HTR-8/SVneo (cell line): ENCODE measurements at regions not wholly inside any gene's neighbourhood (a gene's known extent, or its start where the extent isn't known, plus 50 kb on each side); places are given as distances from the start of the nearest gene placed in this dataset.

ENCODE experiments used
- DNase-seq: peaks from one replicate; pipeline ENCODE4 v3.0.0; 2011; ENCODE audit warnings: low spot score, mixed read lengths; ENCODE audit not compliant: insufficient read length
- FAIRE-seq: peaks from 2 replicates; lab custom pipeline; 2011; peaks lifted over from hg19 to GRCh38; lab: Jason Lieb, UNC

DNA sequence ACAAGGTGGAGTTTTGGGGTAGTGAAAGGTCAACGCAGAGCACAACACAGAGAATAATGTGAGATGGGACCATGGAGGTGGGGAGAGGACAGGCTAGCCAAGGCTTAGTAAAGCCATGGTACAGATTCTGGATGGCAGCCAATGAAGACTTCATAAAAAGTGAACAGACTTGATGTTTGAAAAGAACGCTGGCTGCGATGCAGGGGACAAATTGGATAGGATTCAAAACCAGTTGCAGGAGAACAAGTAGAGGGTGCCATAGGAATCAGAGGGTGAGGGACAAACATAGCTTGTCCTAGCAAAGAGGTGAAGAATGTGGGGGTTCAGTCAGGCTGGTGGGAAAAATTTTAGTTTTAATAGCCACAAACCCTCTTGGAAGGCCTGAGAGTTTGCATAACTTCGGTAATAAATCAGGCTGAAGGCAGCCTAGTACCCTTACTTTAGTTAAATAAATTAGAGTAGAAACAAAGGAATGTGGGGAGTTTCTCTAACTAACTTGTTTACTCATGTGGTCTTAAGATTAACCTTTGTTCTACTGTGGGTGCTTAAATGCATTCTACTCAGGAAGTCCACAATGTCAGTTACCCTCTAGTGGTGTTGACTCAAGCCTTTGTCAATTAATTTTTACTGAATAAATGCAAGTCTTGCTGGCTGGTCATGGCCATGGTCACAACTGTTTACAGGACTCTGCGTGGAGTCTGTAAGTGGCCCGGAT is 216.4 kb downstream of the C6orf118 start:
- no peak for FAIRE-seq
- no peak for DNase-seq

DNA sequence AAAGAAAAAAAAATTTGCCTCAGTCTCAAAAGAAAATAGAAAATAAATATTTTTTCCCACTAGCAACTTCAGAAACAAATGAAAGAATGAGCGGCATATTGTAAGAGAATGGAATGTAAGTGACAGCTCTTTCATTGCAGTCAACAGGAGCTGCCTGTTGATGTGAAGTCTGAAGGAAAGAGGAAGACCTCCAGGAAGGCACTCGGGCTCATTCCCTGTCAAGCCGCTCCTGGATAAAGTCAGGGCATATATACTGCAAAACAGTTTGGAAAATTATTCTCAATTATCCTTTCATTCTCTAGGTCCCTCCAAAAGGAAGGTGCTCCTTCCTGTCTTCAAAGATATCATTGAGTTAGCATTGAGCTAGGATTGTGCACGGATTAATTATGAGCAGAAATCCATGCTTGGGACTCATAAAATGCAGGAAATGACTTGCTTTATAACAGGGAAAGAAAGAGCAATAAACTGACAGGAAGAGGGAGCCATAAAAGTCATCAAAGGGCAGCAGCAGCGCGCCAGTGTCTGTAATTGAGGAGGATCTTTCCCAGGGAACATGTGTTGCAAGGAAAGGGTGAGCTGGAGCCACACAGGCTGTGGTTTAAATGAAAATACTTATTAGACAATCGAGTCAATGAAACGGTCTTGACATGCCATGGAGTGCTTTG is 218.2 kb downstream of the C6orf118 start:
- FAIRE-seq (no peak), DNase-seq (no peak)

DNA sequence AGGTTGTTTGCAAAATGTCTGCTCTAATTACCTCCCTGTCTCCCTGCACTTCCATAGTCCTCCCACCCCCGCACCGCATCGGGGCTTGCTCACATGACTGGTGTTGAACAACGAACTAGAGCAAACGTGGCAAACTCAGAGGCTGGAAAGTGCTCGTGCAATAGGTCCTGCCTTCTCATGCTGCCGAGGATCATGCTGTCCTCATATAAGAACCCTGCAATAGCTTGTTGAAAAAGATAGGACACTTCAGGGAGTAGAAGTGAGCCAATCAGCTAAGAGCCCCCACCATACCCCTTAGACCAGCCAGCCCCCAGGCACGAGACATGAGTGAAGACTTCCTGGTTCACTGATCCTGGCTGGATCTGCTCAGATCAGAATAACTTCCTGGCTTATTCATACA is 219.2 kb downstream of the C6orf118 start:
- no peak for FAIRE-seq
- DNase-seq, result no peak

DNA sequence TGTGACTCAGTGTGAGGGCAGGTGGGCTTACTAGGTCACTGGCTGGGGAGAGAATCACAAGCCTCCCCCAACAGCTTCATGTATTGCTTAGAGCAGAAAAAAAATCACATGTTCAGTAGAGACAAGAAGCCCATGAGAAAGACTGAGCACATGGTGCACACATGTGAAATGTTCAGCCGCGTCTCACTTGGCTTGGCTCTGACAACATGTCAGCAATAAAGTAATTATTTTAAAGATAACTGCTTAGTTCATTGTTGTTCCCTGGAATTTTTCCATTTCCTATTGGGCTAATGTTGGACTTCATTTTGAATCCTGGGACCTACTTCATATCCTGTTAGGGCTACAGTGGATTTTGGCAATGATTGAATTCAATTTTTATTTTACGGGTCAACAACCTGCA is 222.6 kb downstream of the C6orf118 start:
- DNase-seq, result no peak
- no peak for FAIRE-seq

DNA sequence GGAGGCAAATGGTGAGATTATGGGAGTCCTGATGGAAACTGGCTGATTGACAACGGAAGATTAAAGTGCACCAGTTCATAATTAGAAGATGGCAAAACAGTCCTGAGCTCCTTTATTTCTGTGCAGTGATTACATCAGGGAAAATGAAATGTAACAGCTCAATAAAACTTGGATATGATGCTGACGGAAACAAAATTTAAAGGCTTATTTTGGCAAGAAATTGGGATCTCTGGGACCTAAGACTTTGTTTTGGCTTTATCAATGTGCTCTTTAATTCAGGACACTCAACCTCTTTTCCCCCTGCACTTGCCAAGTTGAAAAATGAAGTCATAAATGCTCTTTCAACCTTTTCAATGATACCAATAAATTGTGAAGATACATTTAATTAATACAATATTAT is 226.8 kb downstream of the C6orf118 start:
- FAIRE-seq (no peak), DNase-seq (no peak)

DNA sequence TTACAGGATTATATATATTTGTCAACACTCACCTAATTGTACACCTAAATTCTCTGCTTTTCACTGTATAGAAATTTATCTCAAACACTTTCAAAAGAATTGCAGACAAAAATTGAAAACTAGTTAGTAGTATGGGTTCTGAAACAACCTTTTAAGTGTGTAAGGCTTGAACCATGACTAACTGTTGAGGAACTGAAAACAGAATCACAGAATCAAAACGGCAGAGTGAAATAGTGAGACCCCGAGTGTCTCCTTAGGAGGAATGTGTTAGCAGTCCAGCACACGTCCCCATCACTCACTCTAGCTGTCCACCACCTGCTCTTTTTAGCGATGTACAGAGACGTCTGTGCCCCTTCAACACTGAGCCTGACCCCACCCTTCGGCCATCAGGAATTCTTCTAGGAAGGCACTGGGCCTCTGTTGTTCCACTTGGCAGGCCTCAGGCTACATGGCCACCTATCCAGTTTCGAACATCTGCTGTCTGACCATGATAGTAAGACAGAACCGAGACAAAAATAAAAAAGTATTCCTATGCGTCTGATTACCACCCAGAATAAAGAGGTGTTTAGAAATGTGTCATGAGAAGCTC is 227.4 kb downstream of the C6orf118 start:
- DNase-seq, result no peak
- no peak for FAIRE-seq

DNA sequence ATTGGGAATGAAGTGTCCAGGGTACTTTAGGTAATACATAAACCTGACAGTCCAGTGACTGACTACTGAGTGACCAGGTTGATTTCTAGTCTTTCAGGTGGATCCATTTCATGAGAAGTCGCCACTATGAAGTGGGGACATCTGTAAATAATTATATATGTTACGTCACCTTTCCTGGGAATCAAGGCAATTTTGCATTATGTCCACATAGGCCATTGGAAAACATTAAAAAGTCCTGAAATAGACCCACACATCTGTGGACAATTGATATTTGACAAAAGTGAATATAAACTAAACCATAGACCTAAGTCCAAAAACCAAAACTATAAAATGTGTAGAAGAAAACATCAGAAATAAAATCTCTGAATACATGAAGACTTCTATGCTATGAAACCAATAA is 231.5 kb downstream of the C6orf118 start:
- DNase-seq (no peak), FAIRE-seq (no peak)

DNA sequence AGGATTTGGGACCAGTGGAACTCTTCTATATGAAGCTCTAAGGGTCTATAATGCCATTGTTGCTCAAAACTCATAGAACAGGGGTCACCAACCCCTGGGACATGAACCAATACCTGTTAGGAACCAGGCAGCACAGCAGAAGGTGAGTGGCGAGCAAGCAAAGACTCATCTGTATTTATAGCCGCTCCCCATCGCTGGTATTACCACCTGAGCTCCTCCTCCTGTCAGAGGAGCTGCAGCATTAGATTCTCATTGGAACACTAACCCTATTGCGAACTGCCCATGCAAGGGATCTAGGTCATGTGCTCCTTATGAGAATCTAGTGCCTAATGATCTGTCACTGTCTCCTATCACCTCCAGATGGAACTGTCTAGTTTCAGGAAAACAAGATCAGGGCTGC is 237.5 kb downstream of the C6orf118 start:
- FAIRE-seq, result no peak
- no peak for DNase-seq

DNA sequence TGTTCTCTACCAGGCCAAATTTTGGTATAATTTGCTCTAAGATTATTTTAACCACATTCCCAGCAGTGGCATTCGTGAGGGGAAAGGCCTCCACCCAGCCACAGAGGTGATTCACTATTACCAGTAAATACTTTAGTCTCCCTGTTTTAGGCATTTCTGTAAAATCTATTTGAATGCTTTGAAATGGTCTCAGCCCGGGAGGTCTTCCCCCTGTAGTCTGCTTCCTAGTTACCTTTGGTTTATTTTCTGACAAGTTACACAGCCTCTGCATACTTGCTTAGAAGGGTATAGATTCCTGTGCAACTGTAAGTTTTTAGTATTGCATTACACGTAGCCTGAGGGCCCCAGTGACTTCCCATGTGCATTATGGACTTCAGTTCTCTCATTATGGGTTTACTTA is 248.7 kb downstream of the C6orf118 start:
- DNase-seq (no peak), FAIRE-seq (no peak)

DNA sequence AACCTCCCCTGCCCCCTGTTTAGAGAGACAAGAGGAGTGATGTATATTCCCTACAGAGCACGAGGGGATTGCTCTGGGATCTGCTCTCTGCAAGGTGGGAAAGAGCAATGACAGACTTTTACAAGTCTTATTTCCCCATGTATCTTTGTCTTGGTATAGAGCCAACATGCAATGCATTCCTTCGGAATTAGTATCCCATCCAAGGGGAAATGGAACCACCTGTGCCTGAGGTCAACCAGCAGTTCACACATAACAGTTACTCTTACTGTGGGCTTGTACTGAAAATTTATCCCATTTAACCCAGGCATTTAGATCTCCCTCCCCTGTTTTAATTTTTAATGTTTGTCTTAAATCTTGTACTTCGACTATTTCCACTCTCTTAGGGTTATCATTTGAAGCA is 250.4 kb downstream of the C6orf118 start:
- FAIRE-seq (no peak), DNase-seq (no peak)

DNA sequence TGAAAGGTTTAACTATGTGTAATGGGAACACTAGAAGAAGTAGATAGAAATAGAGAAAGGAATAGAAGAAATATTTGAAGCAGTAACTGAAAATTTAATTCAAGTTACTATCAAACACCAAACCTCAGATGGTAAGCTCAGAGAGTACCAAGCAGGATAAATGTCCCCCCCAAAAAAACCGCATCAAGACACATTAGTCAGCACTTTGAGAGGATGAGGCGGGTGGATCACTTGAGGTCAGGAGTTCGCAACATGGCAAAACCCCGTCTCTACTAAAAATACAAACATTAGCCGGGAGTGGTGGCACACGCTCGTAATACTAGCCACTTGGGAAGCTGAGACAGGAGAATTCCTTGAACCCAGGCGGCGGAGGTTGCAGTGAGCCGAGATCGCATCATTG is 253.1 kb downstream of the C6orf118 start:
- no peak for DNase-seq
- no peak for FAIRE-seq

DNA sequence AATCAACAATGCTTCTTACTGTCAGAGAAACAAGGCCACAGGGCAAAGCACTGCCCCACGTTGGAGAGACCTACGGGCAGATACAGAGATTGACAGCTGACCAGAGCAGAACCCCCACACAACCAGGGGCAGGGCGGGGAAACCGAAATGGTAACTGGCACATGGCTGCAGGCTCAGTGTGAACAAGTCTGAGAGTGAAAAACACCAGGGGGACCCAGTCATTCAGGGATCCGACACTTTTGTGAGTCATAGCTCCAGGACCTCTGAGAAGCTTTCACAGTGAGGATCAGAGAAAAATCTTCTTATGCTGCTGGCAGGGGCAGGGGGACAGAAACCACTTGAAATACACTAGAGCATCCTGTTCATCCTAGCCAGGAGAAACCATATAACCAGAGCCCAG is 254.2 kb downstream of the C6orf118 start:
- FAIRE-seq (no peak), DNase-seq (no peak)

DNA sequence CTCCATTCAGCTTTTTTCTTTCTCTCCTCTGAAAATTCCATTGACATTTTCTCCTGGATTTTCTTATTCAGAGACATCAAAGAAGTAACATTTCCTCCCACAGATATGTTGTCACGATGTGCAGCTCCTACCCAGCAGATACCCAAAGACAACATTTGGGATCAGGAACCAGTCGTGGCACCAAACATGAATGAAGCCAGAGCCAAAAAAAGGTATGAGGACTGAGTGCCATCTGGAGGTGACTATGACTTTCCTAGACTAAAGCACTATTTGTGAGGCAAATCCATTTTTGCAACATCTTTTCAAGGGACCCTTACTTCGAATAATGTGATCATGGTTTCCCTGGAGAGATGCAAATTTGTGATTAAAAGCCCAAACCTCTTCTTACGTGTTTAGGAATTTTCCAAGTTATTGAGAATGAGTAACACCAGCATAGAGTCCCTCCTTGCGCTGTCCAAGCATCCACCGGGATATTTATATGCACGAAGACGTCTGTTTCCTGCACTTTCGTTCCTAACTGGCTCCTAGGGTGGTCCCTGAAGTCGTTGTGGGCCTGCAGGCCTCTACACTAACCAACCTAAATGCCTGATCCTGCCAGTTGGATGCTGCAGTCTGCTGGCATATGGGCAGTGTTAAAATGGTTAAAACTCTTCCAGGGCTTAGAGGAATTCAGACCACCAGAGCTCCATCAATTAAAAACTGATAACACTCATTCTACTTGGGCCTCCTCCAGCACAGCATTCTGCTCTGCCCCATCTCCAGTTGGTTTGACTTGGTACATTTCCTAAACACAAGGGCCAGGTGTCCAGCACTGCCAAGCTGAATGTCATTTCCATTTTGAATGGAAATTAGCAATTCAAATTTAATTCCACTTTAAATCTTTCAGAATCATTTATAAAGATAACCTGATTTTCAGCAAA is 256.6 kb downstream of the C6orf118 start:
- FAIRE-seq, result no peak
- DNase-seq, result no peak

DNA sequence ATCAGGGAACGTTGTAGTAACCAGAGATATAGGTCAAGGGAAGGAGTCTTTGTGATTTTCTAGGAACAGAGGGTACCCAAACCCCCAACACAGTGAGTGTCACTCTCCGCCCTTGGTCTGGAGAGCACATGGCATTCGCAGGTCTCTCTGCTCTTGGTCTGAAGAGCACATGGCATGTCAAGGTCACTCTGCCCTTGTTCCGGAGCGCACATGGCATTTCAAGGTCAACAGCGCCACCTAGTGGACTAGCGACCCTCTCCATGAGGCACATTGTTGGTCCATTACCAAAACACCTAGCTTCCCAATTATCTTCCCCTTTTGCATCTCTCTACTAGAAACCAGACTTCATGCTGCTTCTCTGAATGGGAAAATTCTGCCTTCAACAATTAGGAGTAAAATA is 260.0 kb downstream of the C6orf118 start:
- DNase-seq, result no peak
- no peak for FAIRE-seq

DNA sequence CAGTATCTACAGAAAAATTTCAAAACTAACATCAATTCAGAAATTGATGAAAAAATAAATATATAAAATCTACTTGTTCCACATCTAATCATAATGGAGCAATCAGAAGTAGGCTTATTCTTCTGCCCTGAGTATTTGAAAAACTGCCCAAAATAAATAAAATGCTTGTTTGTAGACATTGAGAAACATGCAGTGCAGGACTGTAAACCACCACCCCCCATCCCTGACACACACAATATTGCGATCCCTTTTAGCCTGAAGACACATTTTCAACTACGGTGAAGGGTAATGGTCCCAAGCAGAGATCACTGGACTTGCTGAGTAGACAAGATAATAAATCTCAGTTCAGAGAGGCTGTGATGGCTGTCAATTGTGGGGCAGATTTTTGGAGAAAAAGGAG is 261.5 kb downstream of the C6orf118 start:
- FAIRE-seq, result no peak

DNA sequence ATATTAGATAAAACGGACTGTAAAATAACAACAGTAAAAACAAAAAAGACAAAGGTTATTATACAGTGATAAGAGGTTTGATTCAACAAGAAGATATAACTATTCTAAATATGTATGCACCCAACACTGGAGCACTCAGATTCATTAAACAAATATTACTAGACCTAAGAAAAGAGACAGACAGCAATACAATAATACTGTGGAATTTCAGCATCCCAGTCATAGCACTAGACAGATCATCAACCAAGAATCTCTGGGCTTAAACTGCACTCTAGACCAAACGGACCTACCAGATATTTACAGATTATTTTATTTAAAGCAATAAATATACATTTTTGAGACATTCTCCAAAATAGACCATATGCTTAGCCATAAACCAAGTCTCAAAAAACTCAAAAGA is 263.8 kb downstream of the C6orf118 start:
- no peak for DNase-seq
- no peak for FAIRE-seq

More for the DNA sequence above, 261.5 kb downstream of the C6orf118 start:
- no peak for DNase-seq

DNA sequence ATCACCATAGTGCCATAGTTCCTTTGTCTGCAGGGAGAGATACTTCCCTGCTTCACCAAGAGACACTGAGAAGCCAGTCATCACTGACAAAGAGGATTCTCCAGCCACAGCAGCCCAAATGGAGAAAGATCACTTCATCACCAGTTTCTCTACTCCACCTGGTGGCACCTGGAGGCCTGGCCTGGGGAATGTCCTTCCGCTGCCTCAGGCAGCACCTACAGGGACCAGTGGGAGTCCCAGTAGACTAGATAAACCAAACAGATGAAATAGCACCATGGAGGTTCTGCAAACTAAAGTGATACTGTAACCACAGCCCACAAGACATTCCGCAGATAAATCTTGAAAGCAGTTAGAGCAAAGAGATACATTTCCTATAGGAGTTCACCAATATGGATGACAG is 266.5 kb downstream of the C6orf118 start:
- FAIRE-seq (no peak), DNase-seq (no peak)

DNA sequence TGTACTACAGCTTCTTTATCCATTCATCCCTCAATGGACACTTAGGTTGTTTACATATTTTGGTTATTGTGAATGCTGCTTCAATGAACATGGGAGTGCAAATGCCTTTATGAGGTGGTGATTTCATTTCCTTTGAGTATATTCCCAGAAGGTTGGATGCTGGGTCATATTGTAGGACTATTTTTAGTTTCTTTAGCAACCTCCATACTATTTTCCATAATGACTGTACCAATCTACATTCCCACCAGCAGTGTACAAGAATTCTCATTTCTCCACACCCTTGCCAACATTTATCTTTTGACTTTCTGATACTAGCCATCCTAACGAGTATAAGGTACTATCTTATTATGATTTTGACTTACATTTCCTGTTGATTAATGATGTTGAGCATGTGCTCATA is 269.0 kb downstream of the C6orf118 start:
- DNase-seq (no peak), FAIRE-seq (no peak)

DNA sequence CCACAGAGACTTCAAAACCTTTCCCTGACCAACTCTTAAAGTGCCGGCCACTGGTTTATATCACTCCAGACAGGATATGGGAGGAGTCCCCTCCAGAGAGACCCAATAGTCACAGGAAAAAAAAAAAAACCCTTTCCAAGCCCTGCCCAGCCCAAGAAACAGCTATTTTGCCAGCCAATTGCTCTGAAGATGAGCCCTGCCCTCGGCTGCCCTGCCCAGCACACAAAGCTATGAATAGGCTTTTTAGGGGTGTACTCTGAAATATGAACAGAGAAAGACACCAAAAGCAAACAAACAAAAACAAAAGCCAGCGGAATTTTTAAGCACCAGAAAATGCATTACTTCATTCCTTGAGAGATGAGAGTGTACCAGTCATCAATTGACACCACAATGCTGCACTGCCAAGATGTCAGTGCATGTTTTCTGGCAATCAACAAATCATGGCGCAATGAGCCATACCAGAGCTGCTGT is 275.1 kb downstream of the C6orf118 start:
- FAIRE-seq, result no peak
- no peak for DNase-seq

DNA sequence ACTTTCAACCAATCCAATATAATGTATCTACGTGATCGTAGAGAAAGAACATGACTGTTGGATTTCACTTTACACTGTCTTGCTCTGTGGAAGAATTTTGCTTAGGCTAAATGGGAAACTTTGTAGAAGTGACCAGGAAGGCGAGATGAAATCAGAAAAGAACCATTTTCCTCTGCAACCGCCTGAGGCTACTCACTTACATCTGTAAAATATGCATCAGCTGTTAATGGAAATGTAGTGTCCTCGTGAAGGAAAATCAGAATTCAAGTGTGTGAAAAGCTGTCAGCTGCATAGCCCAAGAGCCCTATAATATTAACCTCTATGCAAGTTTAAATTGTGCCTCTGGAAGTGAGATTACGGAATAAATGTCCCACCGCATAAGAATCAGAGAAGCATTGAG is 277.9 kb downstream of the C6orf118 start:
- FAIRE-seq (no peak), DNase-seq (no peak)

DNA sequence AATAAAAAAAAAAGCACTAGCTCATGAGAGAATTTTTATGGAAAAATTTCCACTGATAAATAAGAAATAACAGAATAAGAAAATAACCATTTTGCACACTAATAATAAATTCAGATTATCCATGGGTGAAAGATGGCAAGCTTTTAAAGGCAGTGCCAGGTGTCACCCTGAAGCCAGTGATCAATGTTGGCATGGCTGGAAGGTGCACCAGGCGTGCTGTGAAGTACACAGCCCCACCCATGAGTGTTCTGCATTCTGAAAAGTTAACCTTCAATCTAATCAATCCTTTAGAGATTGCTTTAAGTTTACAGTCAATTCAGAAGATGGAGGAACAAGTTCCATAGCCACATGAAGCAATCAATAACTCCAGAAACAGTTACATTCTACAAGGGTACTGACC is 284.4 kb downstream of the C6orf118 start:
- FAIRE-seq (no peak), DNase-seq (no peak)
